ENCODE measurements at regions not wholly inside any gene's neighbourhood (a gene's known extent, or its start where the extent isn't known, plus 50 kb on each side); places are given as distances from the start of the nearest gene placed in this dataset.
"Not testable (repeated sequence)": the region's sequence is repeated elsewhere in the genome, so short reads cannot be mapped to it uniquely, and the experiment has no call there.

DNA sequence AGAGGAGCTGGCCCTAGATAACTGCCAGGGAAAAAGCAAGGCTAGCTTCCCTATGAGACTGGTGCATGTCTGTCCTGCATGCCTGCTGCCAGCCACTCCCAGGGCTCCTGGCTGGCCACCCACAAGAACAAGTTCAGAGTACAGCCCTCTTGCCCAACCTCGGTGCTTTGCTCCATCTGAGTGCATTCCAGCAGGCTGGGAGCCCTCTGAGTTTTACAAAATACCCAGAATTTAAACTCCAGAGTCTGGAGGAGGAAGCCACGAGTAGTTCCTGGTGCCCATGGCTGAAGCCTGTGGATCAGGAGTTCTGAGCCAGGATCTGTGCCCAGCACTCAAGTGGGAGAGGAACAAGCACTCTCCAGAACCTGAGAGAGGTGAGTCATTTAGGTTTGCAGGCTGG lies 111.6 kb downstream of the MAGEE2 start:
- no peak overlapping the region for H3K4me3 Mint-ChIP-seq
- CTCF ChIA-PET = no interaction called here

GRCh38 chrX:75655627-75656026 lies 129.4 kb downstream of the MAGEE2 start:
- CTCF ChIA-PET = no interaction called here
- Mint-ChIP-seq H3K27ac (no peak overlapping the region), H3K27me3 (no peaks in the 10 kb centered on the region), H3K9me3 (peaks cover 5% of the 10 kb centered on the region), H3K4me1 (no peaks in the 10 kb centered on the region), H3K4me3 (no peak overlapping the region), H3K36me3 (no peaks in the 10 kb centered on the region)
- DNase-seq = no peak

More for the DNA sequence above, 111.6 kb downstream of the MAGEE2 start:
- H3K36me3 Mint-ChIP-seq = no peaks in the 10 kb centered on the region
- H3K4me1 Mint-ChIP-seq = no peaks in the 10 kb centered on the region
- no peak for DNase-seq
- no peaks in the 10 kb centered on the region for H3K9me3 Mint-ChIP-seq
- H3K27ac Mint-ChIP-seq = no peak overlapping the region
- H3K27me3 Mint-ChIP-seq = no peaks in the 10 kb centered on the region

DNA sequence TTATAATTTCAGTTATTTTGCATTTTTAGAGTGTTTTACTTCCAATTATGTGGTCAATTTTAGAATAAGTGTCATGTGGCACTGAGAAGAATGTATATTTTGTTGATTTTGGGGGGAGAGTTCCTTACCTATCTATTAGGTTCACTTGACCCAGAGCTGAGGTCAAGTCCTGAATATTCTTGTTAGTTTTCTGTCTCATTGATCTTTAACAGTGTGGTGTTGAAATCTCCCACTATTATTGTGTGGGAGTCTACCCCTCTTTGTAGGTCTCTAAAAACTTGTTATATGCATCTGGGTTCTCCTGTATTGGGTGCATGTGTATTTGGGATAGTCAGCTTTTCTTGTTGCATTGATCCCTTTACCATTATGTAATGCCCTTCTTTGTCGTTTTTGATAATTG lies 127.0 kb upstream of the ZDHHC15 start:
- H3K4me1 Mint-ChIP-seq = no peaks in the 10 kb centered on the region
- no peak overlapping the region for H3K27ac Mint-ChIP-seq
- CTCF ChIA-PET = interaction anchor here (0.7 kb wide), 1 partner anchor 191 kb away, joined by 3 read pairs; no protein-coding TSS in a partner anchor
- H3K27me3 Mint-ChIP-seq = no peaks in the 10 kb centered on the region
- peaks cover 11% of the 10 kb centered on the region for H3K9me3 Mint-ChIP-seq
- H3K4me3 Mint-ChIP-seq = no peak overlapping the region
- DNase-seq = no peak
- H3K36me3 Mint-ChIP-seq = no peaks in the 10 kb centered on the region

DNA sequence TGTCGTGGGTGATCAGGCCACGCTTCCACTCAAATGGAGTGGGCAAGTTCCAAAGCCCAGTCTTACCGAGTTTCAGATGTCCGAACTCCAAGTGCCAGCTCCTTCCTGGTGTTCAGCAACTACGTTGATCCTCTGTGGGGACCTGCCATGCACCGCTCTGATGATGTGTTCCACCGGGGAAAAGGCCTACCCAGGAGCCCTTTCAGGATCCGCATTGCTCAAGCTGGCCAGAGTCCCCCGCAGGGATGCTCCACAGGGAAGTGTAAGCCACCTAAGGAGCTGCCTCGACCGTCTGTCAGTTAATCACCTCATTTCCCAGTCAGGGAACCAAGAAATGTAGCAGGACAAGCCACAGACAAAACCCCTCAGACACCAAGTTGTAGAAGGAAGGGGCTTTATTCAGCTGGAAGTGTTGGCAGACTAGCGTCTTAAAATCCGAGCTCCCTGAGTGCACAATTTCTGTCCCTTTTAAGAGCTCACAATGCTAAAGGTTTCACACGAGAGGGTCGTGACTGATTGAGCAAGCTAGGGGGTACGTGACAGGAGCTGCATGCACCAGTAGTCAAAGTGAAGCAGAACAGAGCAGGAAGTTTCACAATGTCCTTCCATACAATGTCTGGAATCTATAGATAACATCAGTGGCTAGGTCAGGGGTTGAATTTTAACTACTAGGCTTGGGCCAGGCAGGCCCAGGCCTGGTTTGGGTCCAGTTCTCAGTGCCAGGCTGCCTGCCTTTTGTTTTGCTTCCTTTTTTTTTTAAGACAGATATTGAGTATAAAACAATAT lies 126.2 kb upstream of the ZDHHC15 start:
- no peaks in the 10 kb centered on the region for H3K36me3 Mint-ChIP-seq
- no peak overlapping the region for H3K4me3 Mint-ChIP-seq
- no peaks in the 10 kb centered on the region for H3K4me1 Mint-ChIP-seq
- peaks cover 11% of the 10 kb centered on the region for H3K9me3 Mint-ChIP-seq
- no peak overlapping the region for H3K27ac Mint-ChIP-seq
- H3K27me3 Mint-ChIP-seq = no peaks in the 10 kb centered on the region
- no peak for DNase-seq
- CTCF ChIA-PET = no interaction called here

DNA sequence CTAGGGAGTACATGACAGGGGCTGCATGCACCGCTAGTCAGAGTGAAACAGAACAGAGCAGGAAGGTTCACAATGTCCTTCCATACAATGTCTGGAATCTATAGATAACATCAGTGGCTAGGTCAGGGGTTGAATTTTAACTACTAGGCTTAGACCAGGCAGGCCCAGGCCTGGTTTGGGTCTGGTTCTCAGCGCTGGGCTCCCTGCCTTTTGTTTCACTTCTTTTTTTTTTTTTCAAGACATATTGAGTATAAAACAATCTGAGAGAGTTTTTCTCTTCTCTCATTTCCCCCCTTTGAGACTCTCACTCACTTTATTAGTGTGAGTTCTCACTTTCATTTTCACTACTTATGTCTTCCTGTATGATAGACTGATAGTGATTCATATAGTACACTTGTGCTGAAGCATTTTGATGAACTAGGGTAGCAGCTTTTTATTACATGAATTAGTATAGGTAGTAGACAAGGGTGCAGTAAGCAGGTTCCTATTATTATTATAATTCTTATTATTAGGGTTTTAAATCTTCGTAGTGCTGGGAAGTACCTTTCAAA lies 120.0 kb upstream of the ZDHHC15 start:
- CTCF ChIA-PET = no interaction called here

DNA sequence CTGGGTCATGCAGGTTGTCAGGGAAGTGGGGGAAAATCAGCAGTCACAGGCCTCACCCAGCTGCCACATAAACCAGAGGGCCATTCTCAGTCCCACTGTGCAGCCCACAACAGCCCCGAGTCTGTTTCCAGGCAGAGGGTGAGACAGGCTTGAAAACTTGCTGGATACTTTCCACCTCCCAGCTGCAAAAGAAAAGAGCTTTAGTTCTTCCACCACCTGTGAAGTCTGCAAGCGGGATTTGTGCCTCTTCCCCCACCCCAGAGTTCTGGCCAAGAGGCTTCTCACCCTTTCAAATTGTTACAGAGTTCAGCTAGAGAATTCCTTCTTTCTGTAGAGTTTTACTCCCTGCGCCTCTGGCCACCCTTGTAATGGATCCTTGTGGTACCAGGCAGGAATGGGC lies 115.5 kb upstream of the ZDHHC15 start:
- no peak overlapping the region for H3K4me3 Mint-ChIP-seq
- CTCF ChIA-PET = no interaction called here
- H3K27me3 Mint-ChIP-seq = no peaks in the 10 kb centered on the region
- DNase-seq = no peak
- peaks cover 15% of the 10 kb centered on the region for H3K9me3 Mint-ChIP-seq
- no peaks in the 10 kb centered on the region for H3K36me3 Mint-ChIP-seq
- no peak overlapping the region for H3K27ac Mint-ChIP-seq
- no peaks in the 10 kb centered on the region for H3K4me1 Mint-ChIP-seq

More for the DNA sequence above, 120.0 kb upstream of the ZDHHC15 start:
- Mint-ChIP-seq H3K9me3 (peaks cover 10% of the 10 kb centered on the region), H3K36me3 (no peaks in the 10 kb centered on the region), H3K4me3 (no peak overlapping the region), H3K4me1 (no peaks in the 10 kb centered on the region), H3K27me3 (no peaks in the 10 kb centered on the region), H3K27ac (no peak overlapping the region)
- DNase-seq = no peak

- CTCF ChIA-PET = no interaction called here
- no peak overlapping the region for H3K4me3 Mint-ChIP-seq
- no peak for DNase-seq
- no peaks in the 10 kb centered on the region for H3K36me3 Mint-ChIP-seq
- no peak overlapping the region for H3K27ac Mint-ChIP-seq
- H3K4me1 Mint-ChIP-seq = no peaks in the 10 kb centered on the region
- no peaks in the 10 kb centered on the region for H3K9me3 Mint-ChIP-seq
- H3K27me3 Mint-ChIP-seq = no peaks in the 10 kb centered on the region
These were observed 102.4 kb upstream of the ZDHHC15 start for GRCh38 chrX:75625232-75625631.

GRCh38 chrX:75623535-75623934 lies 100.7 kb upstream of the ZDHHC15 start:
- H3K4me3 Mint-ChIP-seq = no peak overlapping the region
- no peaks in the 10 kb centered on the region for H3K9me3 Mint-ChIP-seq
- no peak for DNase-seq
- no peaks in the 10 kb centered on the region for H3K36me3 Mint-ChIP-seq
- H3K27me3 Mint-ChIP-seq = no peaks in the 10 kb centered on the region
- CTCF ChIA-PET = no interaction called here
- no peak overlapping the region for H3K27ac Mint-ChIP-seq
- no peaks in the 10 kb centered on the region for H3K4me1 Mint-ChIP-seq

DNA sequence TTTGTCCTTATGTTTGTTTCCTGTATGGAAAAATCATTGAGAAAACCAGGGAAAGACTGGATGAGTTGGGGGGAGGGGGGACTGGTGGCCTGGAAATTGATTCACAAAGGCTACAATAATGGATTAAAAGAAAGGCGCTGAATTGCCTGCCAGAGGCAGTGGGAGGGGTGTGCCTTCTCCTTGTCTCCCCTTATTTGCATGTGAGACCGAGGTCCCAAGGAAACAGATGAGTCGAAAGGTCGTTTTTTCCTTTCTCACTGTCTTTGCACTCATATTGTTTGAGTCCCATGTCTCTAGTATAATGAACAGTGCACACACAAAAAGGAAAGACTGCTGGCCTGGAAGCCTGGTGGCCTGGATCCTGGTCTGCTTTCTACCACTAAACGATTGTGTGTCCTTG lies 86.6 kb upstream of the ZDHHC15 start:
- H3K4me1 Mint-ChIP-seq = no peaks in the 10 kb centered on the region
- CTCF ChIA-PET = no interaction called here

DNA sequence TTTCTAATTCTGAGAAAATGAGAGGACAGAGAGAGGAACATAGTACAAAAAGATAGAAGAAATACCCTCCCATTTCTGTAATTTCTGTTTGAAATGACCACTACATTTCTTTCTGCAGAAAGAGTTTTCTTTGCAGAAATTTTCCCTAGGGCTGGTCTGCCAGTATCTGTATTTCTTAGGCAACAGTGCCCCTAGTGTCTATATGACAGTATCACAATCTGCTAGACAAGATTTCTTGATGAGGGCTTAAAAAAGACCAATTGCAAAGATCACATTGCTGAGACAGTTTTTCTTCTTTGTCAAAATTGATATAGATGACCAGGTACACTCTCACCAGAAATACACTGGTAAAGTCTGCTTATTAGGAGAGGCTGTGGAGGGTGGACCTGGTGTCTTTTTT lies 81.0 kb upstream of the ZDHHC15 start:
- no peak for DNase-seq
- Mint-ChIP-seq H3K4me1 (no peaks in the 10 kb centered on the region), H3K4me3 (no peak overlapping the region), H3K36me3 (no peaks in the 10 kb centered on the region), H3K27me3 (no peaks in the 10 kb centered on the region), H3K9me3 (no peaks in the 10 kb centered on the region), H3K27ac (no peak overlapping the region)
- CTCF ChIA-PET = no interaction called here

More for the DNA sequence above, 86.6 kb upstream of the ZDHHC15 start:
- Mint-ChIP-seq H3K27me3 (no peaks in the 10 kb centered on the region), H3K27ac (no peak overlapping the region), H3K36me3 (no peaks in the 10 kb centered on the region), H3K4me3 (no peak overlapping the region), H3K9me3 (peaks cover 3% of the 10 kb centered on the region)
- no peak for DNase-seq

GRCh38 chrX:75602022-75602421 lies 79.2 kb upstream of the ZDHHC15 start:
- H3K4me1 Mint-ChIP-seq, CTCF ChIA-PET, H3K4me3 Mint-ChIP-seq, H3K36me3 Mint-ChIP-seq, H3K27me3 Mint-ChIP-seq, H3K27ac Mint-ChIP-seq, DNase-seq, H3K9me3 Mint-ChIP-seq: not testable (repeated sequence)

DNA sequence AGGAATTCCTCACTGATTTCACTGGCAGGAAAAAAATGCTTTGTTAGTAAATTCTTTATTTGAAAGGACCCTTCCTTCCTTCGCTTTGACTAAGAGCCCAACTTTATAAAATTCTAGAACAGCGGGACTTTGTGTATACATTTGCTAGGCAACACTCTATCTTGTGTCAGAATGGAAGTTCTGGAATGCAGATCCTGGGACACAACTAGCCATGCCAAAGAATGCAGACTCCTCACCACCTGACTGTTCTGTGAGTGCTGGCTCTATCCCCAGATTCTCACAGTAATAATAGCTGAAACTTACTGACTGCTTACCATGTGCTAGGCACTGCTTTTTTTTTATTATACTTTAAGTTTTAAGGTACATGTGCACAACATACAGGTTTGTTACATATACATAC lies 73.3 kb upstream of the ZDHHC15 start:
- H3K36me3 Mint-ChIP-seq = no peaks in the 10 kb centered on the region
- CTCF ChIA-PET = no interaction called here
- no peaks in the 10 kb centered on the region for H3K27me3 Mint-ChIP-seq
- H3K9me3 Mint-ChIP-seq = no peaks in the 10 kb centered on the region
- H3K4me1 Mint-ChIP-seq = no peaks in the 10 kb centered on the region
- H3K4me3 Mint-ChIP-seq = no peak overlapping the region
- no peak overlapping the region for H3K27ac Mint-ChIP-seq
- DNase-seq = no peak

- H3K4me1 Mint-ChIP-seq, H3K27ac Mint-ChIP-seq, DNase-seq, H3K27me3 Mint-ChIP-seq, CTCF ChIA-PET, H3K4me3 Mint-ChIP-seq, H3K36me3 Mint-ChIP-seq, H3K9me3 Mint-ChIP-seq: not testable (repeated sequence)
These were observed 70.3 kb upstream of the ZDHHC15 start for GRCh38 chrX:75593186-75593585.

DNA sequence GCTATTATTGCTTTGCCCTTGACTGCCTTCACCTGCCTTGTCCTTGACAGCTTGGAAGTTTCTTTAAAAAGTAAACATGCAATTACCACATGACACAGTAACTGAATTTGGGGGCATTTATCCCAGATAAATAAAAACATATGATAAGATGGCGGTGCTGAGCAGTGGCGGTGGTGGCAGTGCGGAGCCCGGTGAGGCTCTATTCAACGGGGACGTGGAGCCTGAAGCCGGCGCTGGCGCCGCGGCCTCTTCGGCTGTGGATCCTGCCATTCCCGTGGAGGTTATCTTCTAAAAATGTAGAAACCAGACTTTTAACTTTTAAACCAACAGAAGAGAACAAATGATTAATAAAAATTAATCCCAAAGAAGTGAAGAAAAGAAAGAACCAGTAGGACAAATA lies 59.7 kb upstream of the ZDHHC15 start:
- Mint-ChIP-seq H3K27me3 (no peaks in the 10 kb centered on the region), H3K36me3 (no peaks in the 10 kb centered on the region), H3K4me1 (no peaks in the 10 kb centered on the region), H3K4me3 (no peak overlapping the region), H3K27ac (no peak overlapping the region), H3K9me3 (peaks cover 5% of the 10 kb centered on the region)
- CTCF ChIA-PET = no interaction called here
- DNase-seq = no peak

Data from activated naive CD4-positive, alpha-beta T cell treated with anti-CD3 and anti-CD28 coated beads, Interleukin-2, amount 10 ng/mL, durations not matched to agents 7 days and 5 days (primary cell).